ENCODE measurements at regions not wholly inside any gene's neighbourhood (a gene's known extent, or its start where the extent isn't known, plus 50 kb on each side); places are given as distances from the start of the nearest gene placed in this dataset.

DNA sequence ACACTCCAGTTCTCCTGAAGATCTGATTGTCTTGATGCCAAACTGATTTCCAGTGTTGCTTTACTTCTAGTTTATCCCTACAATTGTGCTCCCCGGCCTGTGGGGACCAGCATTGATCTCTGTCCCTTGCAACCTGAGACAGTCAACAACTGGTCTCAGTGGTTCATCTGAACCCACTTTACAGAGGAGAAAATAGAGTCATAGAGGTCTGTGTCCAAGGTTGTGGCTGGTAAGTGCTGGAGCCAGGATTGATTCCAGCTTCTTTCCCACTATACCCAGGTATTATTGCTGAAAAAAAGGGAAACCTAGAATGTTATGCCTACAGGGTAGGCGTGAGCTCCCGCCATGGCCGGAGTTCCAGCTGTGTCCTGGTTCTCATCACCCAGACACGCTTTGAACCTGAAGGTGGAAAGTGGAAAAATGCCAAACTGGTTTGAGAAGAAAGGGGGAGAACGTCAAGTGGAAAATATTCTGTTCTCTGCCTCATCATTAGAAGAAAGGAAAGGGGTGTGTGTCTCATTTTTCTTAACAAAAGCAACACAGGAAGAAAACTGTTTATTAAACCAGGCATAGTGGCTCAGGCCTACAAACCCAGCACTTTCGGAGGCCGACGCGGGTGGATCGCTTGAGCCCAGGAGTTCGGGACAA, 60.7 kb upstream of the ITPKB start:
- no peak overlapping the region for H3K4me3 ChIP-seq (ENCODE audit: low read length in 3 of 3)
- no peak overlapping the region for H3K27ac ChIP-seq (ENCODE audit: low read depth, low read length)
- peaks cover 3 to 6% (median 5%) of the 10 kb centered on the region in 3 donors for H3K4me1 ChIP-seq (ENCODE audit: control insufficient read depth in 3 of 3, insufficient read depth in 3 of 3, low read length in 3 of 3)
- H3K36me3 ChIP-seq (ENCODE audit: control insufficient read depth in 3 of 3, insufficient read depth in 3 of 3, low read length in 3 of 3) = no peaks in the 10 kb centered on the region
- no peaks in the 10 kb centered on the region for H3K9me3 ChIP-seq (ENCODE audit: control insufficient read depth in 3 of 3, low read length in 3 of 3)
- H3K27me3 ChIP-seq (ENCODE audit: control insufficient read depth in 3 of 3, insufficient read depth in 3 of 3, low read length in 3 of 3) = no peaks in the 10 kb centered on the region
- no peak overlapping the region for H3K9ac ChIP-seq (ENCODE audit: low read depth in 1 of 3, low read length in 3 of 3)

DNA sequence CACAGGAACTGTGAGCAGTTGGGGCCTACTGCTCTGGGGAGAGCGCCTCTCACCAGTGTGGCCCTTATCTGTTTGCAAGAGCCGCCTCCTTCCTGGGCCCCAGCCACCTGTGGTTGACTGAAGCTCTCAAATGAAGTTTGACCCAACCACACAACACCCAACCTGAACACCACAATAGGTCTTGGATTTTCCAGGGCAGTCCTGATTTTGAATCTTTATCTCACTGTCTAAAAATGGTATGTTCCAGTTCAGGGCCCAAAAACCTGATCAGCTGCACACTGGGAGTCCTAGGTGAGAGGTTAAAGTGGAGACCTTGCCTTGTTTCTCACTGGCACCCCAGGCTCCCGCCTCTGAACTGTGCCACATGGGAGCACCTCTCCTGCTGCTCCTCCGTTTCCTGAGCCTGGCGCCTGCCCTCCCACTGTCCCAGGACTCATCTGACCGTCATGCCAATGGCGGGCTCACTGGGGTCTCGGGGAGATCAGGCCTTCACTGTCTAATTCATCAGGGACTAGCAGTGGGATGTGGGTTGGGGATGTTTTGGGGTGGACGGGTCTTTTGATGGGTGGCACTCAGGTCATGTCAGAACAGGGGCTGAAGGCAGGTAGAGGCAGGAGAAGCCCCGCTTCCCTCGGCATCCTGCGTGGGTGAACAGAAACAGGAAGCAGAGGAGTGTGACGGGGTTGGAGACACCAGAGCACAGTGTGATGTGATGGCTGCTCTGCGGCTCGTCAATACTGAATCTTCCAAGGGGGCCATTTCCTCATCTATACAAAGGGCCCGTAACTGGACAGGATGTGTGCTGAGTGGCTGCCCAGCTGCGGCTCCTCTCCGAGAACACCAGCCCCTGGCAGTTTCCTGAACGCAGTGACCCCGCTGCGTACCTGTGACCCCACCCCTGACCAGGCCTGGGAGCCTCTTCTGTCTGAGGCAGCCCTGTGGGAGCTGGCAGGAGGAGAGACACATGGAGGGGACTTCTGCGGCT, 59.6 kb upstream of the ITPKB start:
- Histone ChIP-seq H3K4me3 (ENCODE audit: low read length in 3 of 3) (no peak overlapping the region), H3K9ac (ENCODE audit: low read depth in 1 of 3, low read length in 3 of 3) (no peak overlapping the region), H3K27ac (ENCODE audit: low read depth, low read length) (no peak overlapping the region), H3K36me3 (ENCODE audit: control insufficient read depth in 3 of 3, insufficient read depth in 3 of 3, low read length in 3 of 3) (no peaks in the 10 kb centered on the region), H3K9me3 (ENCODE audit: control insufficient read depth in 3 of 3, low read length in 3 of 3) (no peaks in the 10 kb centered on the region), H3K4me1 (ENCODE audit: control insufficient read depth in 3 of 3, insufficient read depth in 3 of 3, low read length in 3 of 3) (peaks cover 3 to 6% (median 5%) of the 10 kb centered on the region in 3 donors), H3K27me3 (ENCODE audit: control insufficient read depth in 3 of 3, insufficient read depth in 3 of 3, low read length in 3 of 3) (no peaks in the 10 kb centered on the region)

DNA sequence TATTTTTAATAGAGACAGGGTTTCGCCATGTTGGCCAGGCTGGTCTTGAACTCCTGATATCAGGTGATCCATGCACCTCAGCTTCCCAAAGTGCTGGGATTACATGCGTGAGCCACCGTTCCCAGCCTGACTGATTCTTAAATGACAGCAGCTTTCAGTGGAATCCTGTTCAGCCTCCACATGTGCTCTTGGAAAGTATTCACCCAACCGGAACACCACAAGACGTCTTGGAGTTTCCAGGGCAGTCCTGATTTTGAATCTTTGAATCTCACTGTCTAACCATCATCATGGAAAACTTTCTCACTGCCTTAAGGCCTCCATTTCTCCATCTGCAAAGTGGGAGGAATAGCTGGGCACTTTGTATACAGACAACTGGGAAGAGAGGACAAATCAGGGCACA, 58.1 kb upstream of the ITPKB start:
- Histone ChIP-seq H3K27me3 (ENCODE audit: control insufficient read depth in 3 of 3, insufficient read depth in 3 of 3, low read length in 3 of 3) (no peaks in the 10 kb centered on the region), H3K4me1 (ENCODE audit: control insufficient read depth in 3 of 3, insufficient read depth in 3 of 3, low read length in 3 of 3) (peaks cover 3 to 6% (median 5%) of the 10 kb centered on the region in 3 donors), H3K9me3 (ENCODE audit: control insufficient read depth in 3 of 3, low read length in 3 of 3) (no peaks in the 10 kb centered on the region), H3K4me3 (ENCODE audit: low read length in 3 of 3) (no peak overlapping the region), H3K36me3 (ENCODE audit: control insufficient read depth in 3 of 3, insufficient read depth in 3 of 3, low read length in 3 of 3) (no peaks in the 10 kb centered on the region), H3K9ac (ENCODE audit: low read depth in 1 of 3, low read length in 3 of 3) (no peak overlapping the region), H3K27ac (ENCODE audit: low read depth, low read length) (no peak overlapping the region)

DNA sequence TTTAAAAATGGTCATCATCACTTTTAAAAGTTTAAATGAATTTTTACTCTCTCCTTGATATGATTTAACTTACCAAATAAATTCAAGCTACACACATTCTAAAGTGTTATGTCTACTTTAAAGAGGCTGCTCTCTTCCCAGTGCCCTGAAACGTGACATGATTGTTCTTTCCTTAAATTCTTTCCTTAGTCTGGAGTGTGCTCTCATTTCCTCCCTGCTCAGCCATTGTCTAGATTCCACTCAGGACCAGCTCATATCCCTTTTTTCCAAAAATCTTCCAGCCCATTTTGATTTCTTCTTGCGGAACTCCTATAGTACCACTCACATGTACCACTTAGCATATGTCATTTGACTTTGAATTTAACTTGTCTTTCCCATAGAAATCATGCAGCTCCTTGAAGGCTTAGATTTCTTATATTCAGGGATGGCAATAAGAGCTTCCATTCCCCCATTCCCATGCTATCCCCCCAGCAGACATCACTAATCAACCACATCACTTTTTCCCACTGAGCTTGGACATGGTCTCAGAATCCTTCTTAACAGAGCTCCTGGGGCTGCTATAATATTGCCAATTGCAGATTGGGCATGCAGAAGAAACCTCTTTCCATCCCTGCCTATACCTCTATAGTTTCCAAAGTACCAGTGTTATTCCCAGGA, 54.7 kb upstream of the ITPKB start:
- H3K4me1 ChIP-seq (ENCODE audit: control insufficient read depth in 3 of 3, insufficient read depth in 3 of 3, low read length in 3 of 3) = no peaks in the 10 kb centered on the region
- H3K27ac ChIP-seq (ENCODE audit: low read depth, low read length) = no peak overlapping the region
- no peak overlapping the region for H3K9ac ChIP-seq (ENCODE audit: low read depth in 1 of 3, low read length in 3 of 3)
- no peaks in the 10 kb centered on the region for H3K36me3 ChIP-seq (ENCODE audit: control insufficient read depth in 3 of 3, insufficient read depth in 3 of 3, low read length in 3 of 3)
- no peaks in the 10 kb centered on the region for H3K27me3 ChIP-seq (ENCODE audit: control insufficient read depth in 3 of 3, insufficient read depth in 3 of 3, low read length in 3 of 3)
- H3K4me3 ChIP-seq (ENCODE audit: low read length in 3 of 3) = no peak overlapping the region
- H3K9me3 ChIP-seq (ENCODE audit: control insufficient read depth in 3 of 3, low read length in 3 of 3) = no peaks in the 10 kb centered on the region

DNA sequence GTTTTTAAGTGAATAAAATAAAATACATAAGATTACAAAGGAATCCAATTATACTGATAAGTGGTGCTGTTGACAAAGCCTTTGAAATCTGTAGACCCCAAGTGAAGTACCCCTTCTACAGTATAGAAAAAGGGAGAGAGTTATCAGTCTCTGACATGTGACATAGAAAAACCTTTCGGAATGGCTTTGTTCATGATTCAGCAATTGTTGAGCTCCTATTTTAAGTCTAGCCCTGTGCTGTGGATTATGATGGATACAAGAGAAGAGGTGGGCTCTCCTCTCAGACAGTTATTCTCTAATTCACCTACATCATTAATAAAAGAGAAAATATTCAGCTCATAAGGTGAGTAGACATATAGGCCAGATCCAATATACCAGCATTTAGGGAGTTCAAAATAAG, 53.3 kb upstream of the ITPKB start:
- no peaks in the 10 kb centered on the region for H3K9me3 ChIP-seq (ENCODE audit: control insufficient read depth in 3 of 3, low read length in 3 of 3)
- no peaks in the 10 kb centered on the region for H3K4me1 ChIP-seq (ENCODE audit: control insufficient read depth in 3 of 3, insufficient read depth in 3 of 3, low read length in 3 of 3)
- H3K9ac ChIP-seq (ENCODE audit: low read depth in 1 of 3, low read length in 3 of 3) = no peak overlapping the region
- no peak overlapping the region for H3K27ac ChIP-seq (ENCODE audit: low read depth, low read length)
- no peak overlapping the region for H3K4me3 ChIP-seq (ENCODE audit: low read length in 3 of 3)
- no peaks in the 10 kb centered on the region for H3K27me3 ChIP-seq (ENCODE audit: control insufficient read depth in 3 of 3, insufficient read depth in 3 of 3, low read length in 3 of 3)
- H3K36me3 ChIP-seq (ENCODE audit: control insufficient read depth in 3 of 3, insufficient read depth in 3 of 3, low read length in 3 of 3) = no peaks in the 10 kb centered on the region

DNA sequence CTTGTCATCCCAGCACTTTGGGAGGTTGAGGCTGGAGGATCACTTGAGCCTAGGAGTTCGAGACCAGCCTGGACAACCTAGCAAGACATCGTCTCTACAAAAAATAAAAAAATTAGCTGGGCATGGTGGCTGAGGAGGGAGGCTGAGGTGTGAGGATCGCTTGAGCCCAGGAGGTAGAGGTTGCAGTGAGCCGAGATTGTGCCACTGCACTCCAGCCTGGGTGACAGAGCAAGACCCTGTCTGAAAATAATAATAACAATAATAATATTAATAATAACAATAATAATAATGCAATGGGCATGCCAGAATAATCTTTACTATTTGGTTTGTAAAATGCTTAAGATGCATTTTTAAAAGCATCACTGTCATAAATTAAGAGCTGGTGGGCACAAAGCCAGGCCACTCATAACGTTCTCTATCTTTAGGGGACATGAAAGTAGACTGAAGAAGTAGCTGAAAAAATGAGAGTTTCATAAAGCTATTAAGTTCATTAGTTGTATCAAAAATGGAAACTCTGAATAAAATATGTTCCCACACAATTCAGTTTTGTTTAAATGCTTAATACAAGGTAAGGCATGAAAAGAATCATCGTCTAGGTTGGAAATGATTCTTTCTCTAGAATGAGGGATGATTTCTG, 51.6 kb upstream of the ITPKB start:
- Histone ChIP-seq H3K4me3 (ENCODE audit: low read length in 3 of 3) (no peak overlapping the region), H3K9ac (ENCODE audit: low read depth in 1 of 3, low read length in 3 of 3) (no peak overlapping the region), H3K4me1 (ENCODE audit: control insufficient read depth in 3 of 3, insufficient read depth in 3 of 3, low read length in 3 of 3) (no peaks in the 10 kb centered on the region), H3K9me3 (ENCODE audit: control insufficient read depth in 3 of 3, low read length in 3 of 3) (no peaks in the 10 kb centered on the region), H3K27ac (ENCODE audit: low read depth, low read length) (no peak overlapping the region), H3K36me3 (ENCODE audit: control insufficient read depth in 3 of 3, insufficient read depth in 3 of 3, low read length in 3 of 3) (no peaks in the 10 kb centered on the region), H3K27me3 (ENCODE audit: control insufficient read depth in 3 of 3, insufficient read depth in 3 of 3, low read length in 3 of 3) (no peaks in the 10 kb centered on the region)

DNA sequence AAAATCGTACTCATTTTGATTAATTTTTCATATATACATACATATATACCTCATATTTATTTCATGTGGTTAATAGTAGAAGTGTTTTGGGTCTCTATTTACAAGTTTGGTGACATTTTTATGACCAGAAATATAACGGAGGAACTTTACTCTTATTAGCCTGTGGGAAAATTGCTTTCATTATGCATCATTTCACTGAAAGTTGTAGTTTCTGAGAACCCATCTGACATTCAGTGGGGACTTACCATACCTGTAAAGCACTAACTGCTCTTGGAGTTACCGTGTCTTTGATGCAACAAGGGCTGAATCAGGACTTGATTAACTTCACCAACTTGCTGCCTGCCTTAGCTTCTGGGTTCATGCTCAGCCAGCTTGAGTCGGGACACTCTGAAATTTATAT, 49.9 kb upstream of the ITPKB start:
- Histone ChIP-seq H3K4me1 (ENCODE audit: control insufficient read depth in 3 of 3, insufficient read depth in 3 of 3, low read length in 3 of 3) (no peaks in the 10 kb centered on the region), H3K27me3 (ENCODE audit: control insufficient read depth in 3 of 3, insufficient read depth in 3 of 3, low read length in 3 of 3) (no peaks in the 10 kb centered on the region), H3K4me3 (ENCODE audit: low read length in 3 of 3) (no peak overlapping the region), H3K27ac (ENCODE audit: low read depth, low read length) (no peak overlapping the region), H3K9me3 (ENCODE audit: control insufficient read depth in 3 of 3, low read length in 3 of 3) (no peaks in the 10 kb centered on the region), H3K36me3 (ENCODE audit: control insufficient read depth in 3 of 3, insufficient read depth in 3 of 3, low read length in 3 of 3) (no peaks in the 10 kb centered on the region), H3K9ac (ENCODE audit: low read depth in 1 of 3, low read length in 3 of 3) (no peak overlapping the region)

All from skeletal muscle tissue (tissue), 3 donors.